A673 (cell line): ENCODE measurements at regions not wholly inside any gene's neighbourhood (a gene's known extent, or its start where the extent isn't known, plus 50 kb on each side); places are given as distances from the start of the nearest gene placed in this dataset.

Source experiments
- BruUV-seq: library from RNA; stranded (reverse); fragments of 400-500 nt; replicated peaks from 2 replicates; lab custom pipeline; 2021; lab: Mats Ljungman, UMichigan
- CTCF ChIA-PET: fragments of 300-600 bp; sonication (Branson Sonifier 250); formaldehyde crosslinking; loops from one replicate; lab custom pipeline; 2022; ENCODE audit warnings: antibody characterized with exemption; lab: Charles Lee
- POLR2A ChIA-PET: fragments of 300-600 bp; sonication (Branson Sonifier 250); formaldehyde crosslinking; loops from one replicate; lab custom pipeline; 2022; ENCODE audit warnings: antibody characterized with exemption; ENCODE audit not compliant: low non-redundant PET; lab: Charles Lee
- DNase-seq: peaks from one replicate; pipeline ENCODE4 v3.0.0-alpha.2; 2015; ENCODE audit warnings: low spot score
- H3K27ac ChIP-seq: fragments of 200-600 bp; sonication (generic); 2 replicates; pipeline ENCODE4 v1.5.1; 2016; ENCODE audit warnings: mixed run types, low read depth, mild to moderate bottlenecking, mixed read lengths, antibody characterized with exemption, low read length; ENCODE audit not compliant: poor library complexity, severe bottlenecking
- H3K27me3 ChIP-seq: fragments of 200-600 bp; sonication (generic); replicated peaks from 2 replicates; pipeline ENCODE4 v1.6.1; 2017; ENCODE audit warnings: mixed run types, low read depth, mild to moderate bottlenecking, mixed read lengths, antibody characterized with exemption, low read length; ENCODE audit not compliant: insufficient read depth, poor library complexity
- H3K36me3 ChIP-seq: fragments of 200-600 bp; sonication (generic); 2 replicates; pipeline ENCODE4 v1.6.1; 2016; ENCODE audit warnings: mixed run types, mild to moderate bottlenecking, mixed read lengths, antibody characterized with exemption, low read length; ENCODE audit not compliant: insufficient read depth, poor library complexity, severe bottlenecking
- H3K4me1 ChIP-seq: fragments of 200-600 bp; sonication (generic); 2 replicates; pipeline ENCODE4 v1.6.1; 2017; ENCODE audit warnings: mixed run types, mild to moderate bottlenecking, mixed read lengths, antibody characterized with exemption, low read length; ENCODE audit not compliant: insufficient read depth, poor library complexity, severe bottlenecking
- H3K4me3 ChIP-seq: fragments of 200-600 bp; sonication (generic); 2 replicates; pipeline ENCODE4 v1.5.1; 2016; ENCODE audit warnings: low read depth, mixed run types, mild to moderate bottlenecking, mixed read lengths, low read length; ENCODE audit not compliant: poor library complexity, severe bottlenecking
- H3K9me3 ChIP-seq: fragments of 200-600 bp; sonication (generic); 2 replicates; pipeline ENCODE4 v1.6.1; 2016; ENCODE audit warnings: mixed run types, low read depth, mild to moderate bottlenecking, mixed read lengths, antibody characterized with exemption, low read length; ENCODE audit not compliant: poor library complexity, severe bottlenecking
- EZH2 ChIP-seq: fragments of 200-600 bp; sonication (generic); IDR thresholded peaks from 2 replicates; pipeline ENCODE4 v1.6.1; 2017; ENCODE audit warnings: borderline replicate concordance, low read depth, mild to moderate bottlenecking, mixed read lengths, antibody characterized with exemption, low read length; ENCODE audit not compliant: poor library complexity, severe bottlenecking
- intact Hi-C: fragments of 100-400 bp; cut with micrococcal nuclease; formaldehyde crosslinking; loops from one replicate; pipeline ENCODE4 v1.10.0; 2022; ENCODE audit not compliant: unreplicated experiment
- TF ChIP-seq, protein P1 (sequence below): fragments of 300-800, 200-600 bp; sonication (generic); conservative IDR thresholded peaks from 2 replicates; pipeline ENCODE4 v1.5.1; 2017; ENCODE audit warnings: low read depth, mild to moderate bottlenecking, antibody characterized with exemption, low read length, moderate library complexity, mixed read lengths

DNA sequence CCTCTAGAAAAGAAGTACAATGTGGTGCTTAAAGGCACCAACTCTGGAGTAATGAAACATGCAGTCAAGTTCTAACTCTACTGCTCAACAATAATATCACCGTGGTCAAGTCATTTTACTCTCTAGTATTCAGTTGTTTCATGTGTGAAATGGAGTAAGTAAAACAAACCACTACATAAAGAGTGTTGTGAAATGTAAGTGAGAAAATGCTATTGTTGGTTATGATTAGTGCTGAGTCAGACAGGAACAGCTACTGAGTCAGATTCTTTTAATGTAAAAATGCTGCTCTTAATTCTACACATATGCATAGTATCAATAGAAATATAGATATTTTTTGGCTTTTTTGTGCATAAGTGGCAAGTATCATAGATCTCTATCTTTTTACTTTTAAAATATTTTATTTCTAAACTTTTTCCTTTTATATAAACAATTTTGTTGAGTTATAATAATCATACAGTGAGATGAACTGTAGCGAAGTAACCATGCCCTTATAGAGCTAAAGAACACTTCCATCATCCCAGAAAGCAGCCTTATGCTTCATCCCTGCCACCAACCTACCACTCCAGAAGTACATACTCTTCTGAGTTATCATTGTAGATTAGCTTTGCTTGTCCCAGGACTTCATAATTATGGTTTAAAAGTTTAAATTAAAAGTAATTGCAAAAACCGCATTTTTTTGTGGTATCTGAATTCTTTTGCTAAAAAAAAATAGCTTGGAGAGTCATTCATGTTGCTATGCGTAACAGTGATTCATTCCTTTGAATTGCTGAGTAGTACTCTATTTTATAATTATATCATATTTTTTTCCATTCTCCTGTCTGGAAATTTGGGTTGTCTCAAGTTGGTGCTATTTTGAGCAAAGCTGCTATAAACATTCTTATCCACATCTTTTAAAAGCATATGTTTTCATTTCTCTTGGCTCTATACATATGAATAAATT lies 548.2 kb upstream of the CLINT1 start:
- intact Hi-C loops, result no loop called here
- TF ChIP-seq EZH2, result no peak
- TF ChIP-seq, protein P1, sequence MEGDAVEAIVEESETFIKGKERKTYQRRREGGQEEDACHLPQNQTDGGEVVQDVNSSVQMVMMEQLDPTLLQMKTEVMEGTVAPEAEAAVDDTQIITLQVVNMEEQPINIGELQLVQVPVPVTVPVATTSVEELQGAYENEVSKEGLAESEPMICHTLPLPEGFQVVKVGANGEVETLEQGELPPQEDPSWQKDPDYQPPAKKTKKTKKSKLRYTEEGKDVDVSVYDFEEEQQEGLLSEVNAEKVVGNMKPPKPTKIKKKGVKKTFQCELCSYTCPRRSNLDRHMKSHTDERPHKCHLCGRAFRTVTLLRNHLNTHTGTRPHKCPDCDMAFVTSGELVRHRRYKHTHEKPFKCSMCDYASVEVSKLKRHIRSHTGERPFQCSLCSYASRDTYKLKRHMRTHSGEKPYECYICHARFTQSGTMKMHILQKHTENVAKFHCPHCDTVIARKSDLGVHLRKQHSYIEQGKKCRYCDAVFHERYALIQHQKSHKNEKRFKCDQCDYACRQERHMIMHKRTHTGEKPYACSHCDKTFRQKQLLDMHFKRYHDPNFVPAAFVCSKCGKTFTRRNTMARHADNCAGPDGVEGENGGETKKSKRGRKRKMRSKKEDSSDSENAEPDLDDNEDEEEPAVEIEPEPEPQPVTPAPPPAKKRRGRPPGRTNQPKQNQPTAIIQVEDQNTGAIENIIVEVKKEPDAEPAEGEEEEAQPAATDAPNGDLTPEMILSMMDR, result no peak
- Histone ChIP-seq H3K4me1 (no peaks in the 10 kb centered on the region), H3K27ac (no peak overlapping the region), H3K4me3 (no peak overlapping the region), H3K27me3 (no peaks in the 10 kb centered on the region), H3K9me3 (no peaks in the 10 kb centered on the region), H3K36me3 (no peaks in the 10 kb centered on the region)
- ChIA-PET POLR2A (no interaction called here), CTCF (no interaction called here)
- BruUV-seq, result no TSS peak
- DNase-seq, result no peak

DNA sequence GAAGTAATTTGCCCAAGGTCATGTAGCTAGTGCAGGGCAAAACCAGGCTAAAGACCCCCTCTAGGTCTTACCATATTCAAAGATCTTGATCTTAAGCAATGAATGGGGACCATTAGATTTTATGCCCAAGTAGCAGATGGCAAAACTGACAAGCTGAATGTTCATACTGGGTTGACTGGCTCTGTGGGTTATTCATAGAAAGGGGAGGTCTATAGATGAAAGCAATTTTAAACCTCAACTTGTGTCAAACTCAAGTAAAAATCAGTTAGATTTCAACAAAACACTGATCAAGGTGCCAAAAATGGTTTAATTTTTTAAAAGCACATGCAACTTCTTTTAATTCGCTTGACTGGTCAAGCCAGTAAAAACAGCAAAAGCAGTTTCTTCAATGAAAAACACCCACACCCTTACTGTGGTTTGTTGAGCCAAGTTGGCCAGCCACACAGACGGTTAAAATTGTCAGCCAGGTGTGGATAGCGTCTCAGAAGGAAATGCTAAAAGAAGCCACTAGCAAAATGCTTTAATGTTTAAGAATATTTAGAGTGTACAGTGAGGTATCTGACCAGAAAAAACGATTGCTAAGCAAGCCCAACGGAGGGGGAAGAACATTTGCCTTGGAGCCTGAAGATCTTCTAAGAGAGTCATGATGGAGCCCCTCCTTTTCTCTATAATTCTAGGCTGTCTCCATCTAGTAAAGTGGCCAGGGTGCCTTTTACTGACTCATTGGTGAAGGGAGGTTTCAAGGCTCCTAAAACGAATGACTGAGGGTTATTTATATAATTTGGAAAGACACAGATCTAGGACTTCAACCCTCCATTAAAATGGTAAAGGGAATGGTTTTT lies 539.6 kb upstream of the CLINT1 start:
- intact Hi-C loops, result no loop called here
- no TSS peak for BruUV-seq
- Histone ChIP-seq H3K27ac (no peak overlapping the region), H3K4me3 (no peak overlapping the region), H3K36me3 (no peaks in the 10 kb centered on the region), H3K9me3 (no peaks in the 10 kb centered on the region), H3K4me1 (no peaks in the 10 kb centered on the region), H3K27me3 (no peaks in the 10 kb centered on the region)
- ChIA-PET POLR2A (no interaction called here), CTCF (no interaction called here)
- DNase-seq, result no peak
- TF ChIP-seq, protein P1, result no peak

- H3K27me3 ChIP-seq, result no peaks in the 10 kb centered on the region
- TF ChIP-seq, protein P1, result no peak
- no peak for TF ChIP-seq EZH2
- BruUV-seq, result no TSS peak
- DNase-seq, result no peak
- no peak overlapping the region for H3K27ac ChIP-seq
- intact Hi-C loops, result no loop called here
- CTCF ChIA-PET, result no interaction called here
- H3K4me1 ChIP-seq, result no peaks in the 10 kb centered on the region
- POLR2A ChIA-PET, result no interaction called here
- H3K9me3 ChIP-seq, result no peaks in the 10 kb centered on the region
- no peaks in the 10 kb centered on the region for H3K36me3 ChIP-seq
- H3K4me3 ChIP-seq, result no peak overlapping the region
These were observed 538.3 kb upstream of the CLINT1 start for GRCh38 chr5:158397278-158397677.
